Panc1 (cell line): ENCODE measurements at regions not wholly inside any gene's neighbourhood (a gene's known extent, or its start where the extent isn't known, plus 50 kb on each side); places are given as distances from the start of the nearest gene placed in this dataset.

ENCODE experiments used
- CTCF ChIP-seq: fragments of 450-650 bp; IDR thresholded peaks from 2 replicates; pipeline ENCODE4 v1.5.1; 2017; ENCODE audit warnings: mild to moderate bottlenecking
- POLR2AphosphoS5 ChIP-seq: IDR thresholded peaks from 2 replicates; pipeline ENCODE4 v1.6.1; 2012; ENCODE audit warnings: mild to moderate bottlenecking, low read depth, low read length, moderate library complexity
- REST ChIP-seq, 2 experiments: IDR thresholded peaks; 2 replicates each; pipeline ENCODE4 v1.6.1; 2011 to 2012; ENCODE audit warnings: low read depth in 2 of 2, control low read depth in 1 of 2, low read length in 1 of 2, mild to moderate bottlenecking in 1 of 2, moderate library complexity in 1 of 2; ENCODE audit not compliant: insufficient read depth in 1 of 2
- SIN3A ChIP-seq: IDR thresholded peaks from 2 replicates; pipeline ENCODE4 v1.6.1; 2012; ENCODE audit warnings: low read depth, mild to moderate bottlenecking, low read length, moderate library complexity, borderline replicate concordance; ENCODE audit not compliant: insufficient read depth
- TCF7L2 ChIP-seq: IDR thresholded peaks from 2 replicates; pipeline ENCODE4 v1.6.1; 2011; ENCODE audit warnings: mild to moderate bottlenecking, low read depth, low read length, inconsistent platforms

GRCh38 chr13:34414616-34415015 is 527.5 kb upstream of the NBEA start:
- TF ChIP-seq CTCF (no peak), POLR2AphosphoS5 (no peak), REST (IDR thresholded peaks at IDR 0.05; ENCODE audit: insufficient read depth in 1 of 2, low read depth in 2 of 2, low read length in 1 of 2) (no peak), TCF7L2 (no peak), SIN3A (no peak)
